H1 (cell line): ENCODE measurements at regions not wholly inside any gene's neighbourhood (a gene's known extent, or its start where the extent isn't known, plus 50 kb on each side); places are given as distances from the start of the nearest gene placed in this dataset.

Experiments
- CTCF ChIA-PET: fragments of 300-600 bp; sonication (Branson Sonifier 250); formaldehyde crosslinking; loops from one replicate; lab custom pipeline; 2021; ENCODE audit not compliant: partially characterized antibody; lab: Charles Lee
- POLR2A ChIA-PET: fragments of 300-600 bp; sonication (Branson Sonifier 250); formaldehyde crosslinking; loops from one replicate; lab custom pipeline; 2021; ENCODE audit warnings: inconsistent platforms; ENCODE audit not compliant: partially characterized antibody; lab: Charles Lee
- DNase-seq, 2 experiments: peaks; one replicate each; pipeline versions ENCODE4 v3.0.0 to v3.0.0-alpha.2; 2010 to 2022; ENCODE audit warnings: low spot score in 2 of 2, low read depth in 1 of 2, mixed read lengths in 1 of 2
- FAIRE-seq: peaks from 2 replicates; lab custom pipeline; 2011; peaks lifted over from hg19 to GRCh38; lab: Jason Lieb, UNC
- H2AFZ ChIP-seq: 2 replicates; pipeline ENCODE4 v1.8.1; 2012; ENCODE audit warnings: low read length, inconsistent platforms
- H2AK5ac ChIP-seq: 2 replicates; pipeline ENCODE4 v1.6.1; 2013; ENCODE audit warnings: low read depth, low read length
- H2BK120ac ChIP-seq: replicated peaks from 2 replicates; pipeline ENCODE3; 2013; ENCODE audit warnings: low read depth, low read length, inconsistent platforms
- H2BK12ac ChIP-seq: 2 replicates; pipeline ENCODE4 v1.6.1; 2013; ENCODE audit warnings: low read depth, low read length
- H2BK15ac ChIP-seq: 2 replicates; pipeline ENCODE4 v1.6.1; 2013; ENCODE audit warnings: low read length
- H2BK20ac ChIP-seq: 2 replicates; pipeline ENCODE4 v1.6.1; 2013; ENCODE audit warnings: low read length
- H2BK5ac ChIP-seq: 2 replicates; pipeline ENCODE4 v1.6.1; 2013; ENCODE audit warnings: low read depth, low read length
- H3K14ac ChIP-seq: 2 replicates; pipeline ENCODE4 v1.6.1; 2013; ENCODE audit warnings: inconsistent platforms; ENCODE audit not compliant: insufficient read length
- H3K18ac ChIP-seq: 2 replicates; pipeline ENCODE4 v1.6.1; 2013; ENCODE audit warnings: low read length; ENCODE audit errors: extremely low read depth
- H3K23ac ChIP-seq: 2 replicates; pipeline ENCODE4 v1.6.1; 2013; ENCODE audit warnings: inconsistent platforms; ENCODE audit not compliant: insufficient read length
- H3K23me2 ChIP-seq: 2 replicates; pipeline ENCODE4 v1.6.1; 2013; ENCODE audit warnings: low read depth, low read length
- H3K27ac ChIP-seq: 2 replicates; pipeline ENCODE4 v1.6.1; 2011; ENCODE audit warnings: low read depth, low read length, inconsistent platforms
- H3K27me3 ChIP-seq, 4 experiments: replicated peaks in 1 of 4; 1 replicate in 1 of 4; 2 replicates in 3 of 4; pipeline versions ENCODE4 v1.6.1 to v1.8.1; 2011 to 2013; ENCODE audit warnings: low read length in 3 of 4, mild to moderate bottlenecking in 3 of 4, inconsistent platforms in 2 of 4, mixed read lengths in 2 of 4, moderate library complexity in 1 of 4; ENCODE audit not compliant: control insufficient read depth in 3 of 4, insufficient read depth in 3 of 4; ENCODE audit errors: extremely low read depth in 1 of 4
- H3K36me3 ChIP-seq, 4 experiments: 2 replicates each; pipeline versions ENCODE4 v1.6.1 to v1.8.1; 2011 to 2013; ENCODE audit warnings: mild to moderate bottlenecking in 4 of 4, low read length in 3 of 4, moderate library complexity in 2 of 4, control low read depth in 1 of 4, inconsistent platforms in 1 of 4; ENCODE audit not compliant: insufficient read depth in 4 of 4, control insufficient read depth in 2 of 4
- H3K4ac ChIP-seq: replicated peaks from 2 replicates; pipeline ENCODE3; 2013; ENCODE audit warnings: low read length, low read depth, mixed read lengths, inconsistent platforms; ENCODE audit not compliant: insufficient read length
- H3K4me1 ChIP-seq, 4 experiments: replicated peaks in 1 of 4; 1 replicate in 1 of 4; 2 replicates in 3 of 4; pipeline versions ENCODE4 v1.6.1 to v1.8.1; 2011 to 2013; ENCODE audit warnings: low read length in 3 of 4, inconsistent platforms in 2 of 4, mixed read lengths in 1 of 4; ENCODE audit not compliant: insufficient read depth in 4 of 4, control insufficient read depth in 3 of 4
- H3K4me2 ChIP-seq, 2 experiments: 2 replicates each; pipeline versions ENCODE4 v1.6.1 to v1.8.1; 2011 to 2013; ENCODE audit warnings: low read depth in 2 of 2, low read length in 2 of 2, control low read depth in 1 of 2, inconsistent platforms in 1 of 2, mild to moderate bottlenecking in 1 of 2; ENCODE audit not compliant: insufficient read depth in 1 of 2
- H3K4me3 ChIP-seq, 4 experiments: fragments of 200-600, 300-600 bp in 1 of 4; sonication (generic), shearing (Covaris generic), sonication (Bioruptor Twin) in 1 of 4; 2 replicates each; pipeline versions ENCODE4 v1.5.1 to v1.8.1; 2011 to 2016; ENCODE audit warnings: low read length in 4 of 4, low read depth in 3 of 4, control low read depth in 2 of 4, inconsistent platforms in 2 of 4, mild to moderate bottlenecking in 2 of 4, mixed read lengths in 1 of 4, moderate library complexity in 1 of 4; ENCODE audit not compliant: insufficient read depth in 2 of 4; ENCODE audit errors: extremely low read depth in 1 of 4
- H3K56ac ChIP-seq: replicated peaks from 2 replicates; pipeline ENCODE3; 2013; ENCODE audit warnings: low read depth, mild to moderate bottlenecking, mixed read lengths, low read length, inconsistent platforms; ENCODE audit not compliant: insufficient read length
- H3K79me1 ChIP-seq: 2 replicates; pipeline ENCODE4 v1.6.1; 2013; ENCODE audit warnings: low read depth, low read length, control low read depth
- H3K79me2 ChIP-seq, 2 experiments: 2 replicates each; pipeline versions ENCODE4 v1.6.1 to v1.8.1; 2012 to 2013; ENCODE audit warnings: low read length in 2 of 2, mild to moderate bottlenecking in 2 of 2, inconsistent platforms in 1 of 2; ENCODE audit not compliant: insufficient read depth in 2 of 2, control insufficient read depth in 1 of 2
- H3K9ac ChIP-seq, 4 experiments: replicated peaks in 1 of 4; 1 replicate in 1 of 4; 2 replicates in 3 of 4; pipeline versions ENCODE4 v1.6.1 to v1.8.1; 2011 to 2013; ENCODE audit warnings: low read depth in 3 of 4, low read length in 3 of 4, control low read depth in 2 of 4, mild to moderate bottlenecking in 2 of 4, moderate library complexity in 2 of 4, inconsistent platforms in 1 of 4; ENCODE audit errors: extremely low read depth in 1 of 4
- H3K9me3 ChIP-seq, 2 experiments: 2 replicates each; pipeline versions ENCODE4 v1.6.1 to v1.8.1; 2012 to 2013; ENCODE audit warnings: mild to moderate bottlenecking in 2 of 2, moderate library complexity in 2 of 2, control low read depth in 1 of 2, inconsistent platforms in 1 of 2, low read depth in 1 of 2, low read length in 1 of 2, mixed read lengths in 1 of 2; ENCODE audit not compliant: insufficient read depth in 2 of 2
- H4K20me1 ChIP-seq, 2 experiments: replicated peaks in 1 of 2; 2 replicates each; pipeline versions ENCODE3 to v1.8.1; 2011 to 2013; ENCODE audit warnings: inconsistent platforms in 2 of 2, low read length in 2 of 2, mild to moderate bottlenecking in 1 of 2; ENCODE audit not compliant: insufficient read depth in 2 of 2, control insufficient read depth in 1 of 2
- H4K5ac ChIP-seq: 2 replicates; pipeline ENCODE4 v1.6.1; 2013; ENCODE audit warnings: low read length, low read depth, mixed read lengths, inconsistent platforms; ENCODE audit not compliant: insufficient read length
- H4K8ac ChIP-seq: 2 replicates; pipeline ENCODE4 v1.8.0; 2013; ENCODE audit warnings: mild to moderate bottlenecking, moderate library complexity, low read length, inconsistent platforms; ENCODE audit not compliant: insufficient read depth; ENCODE audit errors: extremely low read depth
- H4K91ac ChIP-seq: replicated peaks from 2 replicates; pipeline ENCODE3; 2013; ENCODE audit warnings: low read length, mixed read lengths, inconsistent platforms; ENCODE audit not compliant: insufficient read length
- CHD2 ChIP-seq: IDR thresholded peaks from 2 replicates; pipeline ENCODE4 v1.6.1; 2012; ENCODE audit warnings: low read length, improper control_type of control experiment
- JUN ChIP-seq: IDR thresholded peaks from 2 replicates; pipeline ENCODE4 v1.6.1; 2011; ENCODE audit warnings: low read depth, mild to moderate bottlenecking, improper control_type of control experiment, low read length
- MAFK ChIP-seq: IDR thresholded peaks from 2 replicates; pipeline ENCODE4 v1.6.1; 2012; ENCODE audit warnings: low read depth, mild to moderate bottlenecking, improper control_type of control experiment, low read length
- SIRT6 ChIP-seq: IDR thresholded peaks from one replicate; pipeline ENCODE4 v1.7.1; 2012; ENCODE audit warnings: low read length, inconsistent platforms
- TAF1 ChIP-seq: IDR thresholded peaks from 2 replicates; pipeline ENCODE4 v1.6.1; 2011; ENCODE audit warnings: mild to moderate bottlenecking, low read depth, low read length
- TEAD4 ChIP-seq: IDR thresholded peaks from 2 replicates; pipeline ENCODE4 v1.6.1; 2012; ENCODE audit warnings: low read depth, low read length, inconsistent platforms, mixed read lengths
- WGBS, 2 experiments: shearing (Covaris generic) in 1 of 2; methylation state at CpG; one replicate each; pipeline versions ENCODE4 v1.1.6 to v1.1.7; 2013 to 2015; ENCODE audit warnings: low lambda C conversion rate in 2 of 2, mixed read lengths in 2 of 2, inconsistent platforms in 1 of 2, low coverage in 1 of 2, missing lambda C conversion rate in 1 of 2; ENCODE audit not compliant: insufficient replicate concordance in 2 of 2, insufficient coverage in 1 of 2, insufficient read length in 1 of 2; ENCODE audit errors: extremely low coverage in 1 of 2, missing lambda C conversion rate in 1 of 2; 5-methylcytosine and 5-hydroxymethylcytosine counted together
- TF ChIP-seq, protein P1 (sequence below): IDR thresholded peaks from 2 replicates; pipeline ENCODE4 v1.6.1; 2012; ENCODE audit warnings: low read length, inconsistent platforms
- TF ChIP-seq, protein P2 (sequence below): IDR thresholded peaks from 2 replicates; pipeline ENCODE4 v1.6.1; 2012; ENCODE audit warnings: inconsistent platforms

DNA sequence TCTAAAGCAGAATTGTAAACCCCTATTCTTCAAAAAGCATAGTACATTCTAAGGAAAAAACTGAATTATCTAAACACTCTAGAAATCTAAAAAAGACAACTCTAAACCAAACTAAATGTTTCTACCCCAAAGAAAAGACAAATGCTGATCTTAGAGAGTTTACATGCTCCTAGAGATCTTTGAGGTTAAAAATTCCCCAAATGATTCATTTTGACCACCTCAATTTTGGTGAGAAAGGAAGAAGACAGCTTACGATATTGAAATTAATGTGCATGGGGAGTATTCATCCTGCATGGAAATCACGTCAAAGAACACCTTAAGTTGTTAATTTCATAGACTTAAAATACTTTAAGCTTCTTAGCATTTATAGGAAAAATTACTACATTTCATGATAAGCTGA, 377.8 kb upstream of the RUNX1 start:
- no peak overlapping the region for H4K91ac ChIP-seq
- H4K20me1 ChIP-seq: no peaks in the 10 kb centered on the region
- H3K18ac ChIP-seq: no peak overlapping the region
- no peak overlapping the region for H2AK5ac ChIP-seq
- H3K79me1 ChIP-seq: no peaks in the 10 kb centered on the region
- no peak overlapping the region for H3K4ac ChIP-seq
- peaks cover 0 to 4% (median 3%) of the 10 kb centered on the region in 4 experiments; a peak in 3 of 7 replicates for H3K4me1 ChIP-seq
- 96% methylated on average over 2 of the region's 2 CpGs; no CpG with 5 or more reads in 1 of the 2 experiments for WGBS, 2 experiments
- no peaks in the 10 kb centered on the region for H3K23me2 ChIP-seq
- CTCF ChIA-PET: interaction anchor here (0.6 to 2.7 kb wide), 5 partner anchors 9 to 81 kb away, joined by 3 to 10 read pairs (median 4); no protein-coding TSS in a partner anchor
- no peak overlapping the region for H2BK20ac ChIP-seq
- DNase-seq (no peak), FAIRE-seq (no peak)
- no peak overlapping the region for H3K9ac ChIP-seq
- no peak overlapping the region for H2BK5ac ChIP-seq
- H3K9me3 ChIP-seq: peaks cover 7 to 14% of the 10 kb centered on the region in 2 experiments
- H2BK12ac ChIP-seq: no peak overlapping the region
- H3K27ac ChIP-seq: no peak overlapping the region
- no peak overlapping the region for H2BK15ac ChIP-seq
- no peaks in the 10 kb centered on the region for H3K79me2 ChIP-seq
- H3K4me2 ChIP-seq: no peak overlapping the region
- H2AFZ ChIP-seq: no peak overlapping the region
- no peak overlapping the region for H4K8ac ChIP-seq
- TF ChIP-seq SIRT6: no peak
- no peak for TF ChIP-seq TEAD4
- no peak for TF ChIP-seq TAF1
- TF ChIP-seq JUN: no peak
- TF ChIP-seq, protein P1, sequence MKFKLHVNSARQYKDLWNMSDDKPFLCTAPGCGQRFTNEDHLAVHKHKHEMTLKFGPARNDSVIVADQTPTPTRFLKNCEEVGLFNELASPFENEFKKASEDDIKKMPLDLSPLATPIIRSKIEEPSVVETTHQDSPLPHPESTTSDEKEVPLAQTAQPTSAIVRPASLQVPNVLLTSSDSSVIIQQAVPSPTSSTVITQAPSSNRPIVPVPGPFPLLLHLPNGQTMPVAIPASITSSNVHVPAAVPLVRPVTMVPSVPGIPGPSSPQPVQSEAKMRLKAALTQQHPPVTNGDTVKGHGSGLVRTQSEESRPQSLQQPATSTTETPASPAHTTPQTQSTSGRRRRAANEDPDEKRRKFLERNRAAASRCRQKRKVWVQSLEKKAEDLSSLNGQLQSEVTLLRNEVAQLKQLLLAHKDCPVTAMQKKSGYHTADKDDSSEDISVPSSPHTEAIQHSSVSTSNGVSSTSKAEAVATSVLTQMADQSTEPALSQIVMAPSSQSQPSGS: no peak
- TF ChIP-seq MAFK: no peak
- TF ChIP-seq, protein P2, sequence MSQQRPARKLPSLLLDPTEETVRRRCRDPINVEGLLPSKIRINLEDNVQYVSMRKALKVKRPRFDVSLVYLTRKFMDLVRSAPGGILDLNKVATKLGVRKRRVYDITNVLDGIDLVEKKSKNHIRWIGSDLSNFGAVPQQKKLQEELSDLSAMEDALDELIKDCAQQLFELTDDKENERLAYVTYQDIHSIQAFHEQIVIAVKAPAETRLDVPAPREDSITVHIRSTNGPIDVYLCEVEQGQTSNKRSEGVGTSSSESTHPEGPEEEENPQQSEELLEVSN: no peak
- TF ChIP-seq CHD2: no peak
- H3K36me3 ChIP-seq: peaks cover 0 to 3% (median 0%) of the 10 kb centered on the region in 4 experiments; a peak in 1 of 8 replicates
- no peak overlapping the region for H3K4me3 ChIP-seq
- no peak overlapping the region for H2BK120ac ChIP-seq
- POLR2A ChIA-PET: no interaction called here
- H3K14ac ChIP-seq: no peak overlapping the region
- no peak overlapping the region for H3K56ac ChIP-seq
- H4K5ac ChIP-seq: no peak overlapping the region
- no peak overlapping the region for H3K23ac ChIP-seq
- no peaks in the 10 kb centered on the region for H3K27me3 ChIP-seq
